COLO668 (cell line): ENCODE measurements at regions not wholly inside any gene's neighbourhood (a gene's known extent, or its start where the extent isn't known, plus 50 kb on each side); places are given as distances from the start of the nearest gene placed in this dataset.

Source experiments
- DNase-seq: peaks from one replicate; lab custom pipeline; 2025; ENCODE audit not compliant: unreplicated experiment; lab: John Stamatoyannopoulos, UW

GRCh38 chr9:1320607-1321195 lies 270.5 kb downstream of the DMRT2 start:
- no peak for DNase-seq

- no peak for DNase-seq
These were observed 277.3 kb downstream of the DMRT2 start for GRCh38 chr9:1327467-1327866.

GRCh38 chr9:1328341-1328740 lies 278.2 kb downstream of the DMRT2 start:
- DNase-seq, result no peak

GRCh38 chr9:1331546-1332038 lies 281.4 kb downstream of the DMRT2 start:
- no peak for DNase-seq

GRCh38 chr9:1332156-1332555 lies 282.0 kb downstream of the DMRT2 start:
- no peak for DNase-seq

GRCh38 chr9:1335174-1335573 lies 285.0 kb downstream of the DMRT2 start:
- DNase-seq, result no peak

DNA sequence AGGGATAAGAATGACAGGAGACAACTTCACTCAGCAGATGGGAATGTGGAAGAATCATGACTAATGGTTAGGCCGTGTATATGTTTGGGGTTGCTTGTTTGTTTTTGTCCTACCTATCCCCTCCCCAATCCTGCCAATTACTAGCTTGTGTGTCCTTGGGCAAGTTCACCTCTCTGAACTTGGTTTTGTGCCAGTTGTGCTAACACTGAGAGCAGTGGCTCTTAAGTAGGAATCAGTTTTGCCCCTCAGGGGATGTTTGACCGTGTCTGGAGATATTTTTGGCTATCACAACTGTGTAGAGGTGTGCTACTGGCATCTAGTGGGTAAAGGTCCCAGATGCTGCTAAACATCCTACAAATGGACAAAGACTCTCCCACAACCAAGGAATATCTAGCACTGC lies 287.0 kb downstream of the DMRT2 start:
- no peak for DNase-seq

- DNase-seq, result no peak
These were observed 290.2 kb downstream of the DMRT2 start for GRCh38 chr9:1340390-1340789.

DNA sequence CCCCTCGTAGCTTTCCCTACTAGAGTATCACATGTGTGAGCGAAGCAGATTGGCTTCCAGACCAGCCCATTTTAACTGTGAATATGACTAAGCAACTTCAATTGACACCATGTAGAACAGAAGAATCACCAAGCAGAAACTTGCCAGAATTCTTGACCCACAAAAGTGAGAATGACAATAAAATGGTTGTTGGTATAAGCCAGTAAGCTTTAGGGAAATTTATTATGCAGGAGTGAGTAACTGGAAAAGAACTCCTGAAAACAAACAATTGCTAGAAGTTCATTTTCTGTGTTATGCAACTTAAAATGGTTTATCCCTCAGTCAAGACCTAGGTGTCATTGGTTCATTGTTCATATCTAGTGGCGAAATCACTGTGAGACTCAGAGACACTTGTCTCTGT lies 303.1 kb downstream of the DMRT2 start:
- DNase-seq, result no peak

GRCh38 chr9:1354086-1354485 lies 303.9 kb downstream of the DMRT2 start:
- no peak for DNase-seq

GRCh38 chr9:1354606-1355005 lies 304.4 kb downstream of the DMRT2 start:
- no peak for DNase-seq

- DNase-seq, result no peak
These were observed 305.5 kb downstream of the DMRT2 start for GRCh38 chr9:1355656-1356055.

- DNase-seq, result no peak
These were observed 312.7 kb downstream of the DMRT2 start for GRCh38 chr9:1362845-1363244.

- DNase-seq, result no peak
These were observed 316.1 kb downstream of the DMRT2 start for GRCh38 chr9:1366276-1366675.

GRCh38 chr9:1369297-1369696 lies 319.1 kb downstream of the DMRT2 start:
- no peak for DNase-seq

DNA sequence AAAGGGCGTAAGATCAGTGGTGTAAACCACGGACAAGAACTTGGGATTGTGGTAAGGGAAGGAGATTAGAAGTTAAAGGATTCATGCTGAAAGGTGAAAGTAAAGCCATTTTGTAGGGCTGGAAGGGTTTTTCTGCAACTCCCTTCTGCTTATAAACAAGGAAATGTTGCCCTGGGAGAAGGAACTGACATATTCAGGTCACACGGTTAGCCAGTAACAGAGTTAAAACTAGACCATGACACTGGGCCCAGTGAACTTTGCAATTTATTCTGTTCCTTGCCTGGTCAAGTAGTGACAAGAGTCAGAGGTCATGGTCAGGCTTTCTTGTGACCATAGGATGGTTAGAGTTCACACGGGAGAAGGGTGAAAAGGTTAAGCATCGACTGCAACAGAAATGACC lies 323.3 kb downstream of the DMRT2 start:
- DNase-seq, result no peak

GRCh38 chr9:1383899-1384455 lies 333.8 kb downstream of the DMRT2 start:
- DNase-seq, result no peak

- no peak for DNase-seq
These were observed 334.7 kb downstream of the DMRT2 start for GRCh38 chr9:1384816-1385215.

DNA sequence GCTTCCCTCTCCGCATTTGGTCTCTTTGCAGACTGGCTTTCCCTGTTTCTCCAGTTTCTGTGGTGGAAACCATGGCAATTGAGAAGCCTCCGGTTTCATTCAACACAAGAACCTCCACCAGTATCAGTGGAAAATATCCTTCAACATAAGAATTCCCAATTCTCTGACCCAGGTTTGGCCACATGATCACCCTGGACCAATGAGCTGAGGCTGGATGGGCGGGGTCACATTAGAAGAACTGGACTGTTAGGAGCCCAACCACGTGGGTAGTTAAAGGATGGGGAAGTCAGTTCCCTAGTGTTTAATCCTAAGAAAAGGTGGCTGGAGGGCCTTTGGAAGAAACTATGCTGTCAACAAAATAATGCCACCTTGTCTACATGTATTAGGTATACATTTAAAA lies 336.3 kb downstream of the DMRT2 start:
- DNase-seq, result no peak

GRCh38 chr9:1388216-1388615 lies 338.1 kb downstream of the DMRT2 start:
- no peak for DNase-seq

DNA sequence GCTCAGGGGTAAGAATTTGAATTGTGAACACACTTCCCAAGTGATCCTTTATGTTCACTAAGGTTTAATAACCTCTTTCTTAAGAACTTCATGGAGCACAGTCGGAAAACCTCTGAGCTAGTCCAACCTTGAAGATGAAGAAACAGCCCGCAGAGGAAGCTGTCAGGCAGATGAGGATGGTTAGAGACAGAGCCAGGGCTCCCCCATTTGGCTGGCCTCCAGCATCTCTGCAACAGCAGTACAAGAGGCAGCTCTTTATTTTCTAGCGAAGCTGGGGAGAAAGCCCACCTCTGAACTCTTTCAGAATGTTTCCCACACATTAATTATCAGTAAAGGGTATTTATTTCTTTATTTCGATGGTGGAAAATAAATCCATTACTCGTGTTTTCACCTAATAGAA lies 350.8 kb downstream of the DMRT2 start:
- DNase-seq, result no peak

- peak; percentile 40 for DNase-seq
These were observed 354.8 kb downstream of the DMRT2 start for GRCh38 chr9:1404940-1405339.

DNA sequence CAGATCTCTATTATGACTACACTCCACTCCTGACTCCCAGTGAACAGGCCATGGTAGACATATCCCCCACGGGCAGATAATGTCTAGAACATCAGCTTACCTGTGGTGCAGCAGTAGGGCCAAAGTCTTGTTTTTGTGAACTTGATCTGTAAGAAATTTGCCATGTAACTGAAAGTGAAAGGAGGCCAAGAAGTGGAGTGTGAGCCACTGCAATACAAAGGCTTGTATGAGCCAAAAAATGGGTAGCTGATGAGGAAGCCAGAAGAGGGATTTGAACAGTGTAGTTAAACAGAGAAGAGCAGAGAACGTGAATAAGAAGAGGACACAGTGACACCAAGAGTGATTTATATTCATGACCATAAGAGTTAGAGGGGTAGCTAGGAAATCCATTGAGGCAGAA lies 361.7 kb downstream of the DMRT2 start:
- DNase-seq, result no peak
